ENCODE measurements at regions not wholly inside any gene's neighbourhood (a gene's known extent, or its start where the extent isn't known, plus 50 kb on each side); places are given as distances from the start of the nearest gene placed in this dataset.
A peak's percentile ranks its signal among the peaks of the same experiment; 100 is the strongest.

DNA sequence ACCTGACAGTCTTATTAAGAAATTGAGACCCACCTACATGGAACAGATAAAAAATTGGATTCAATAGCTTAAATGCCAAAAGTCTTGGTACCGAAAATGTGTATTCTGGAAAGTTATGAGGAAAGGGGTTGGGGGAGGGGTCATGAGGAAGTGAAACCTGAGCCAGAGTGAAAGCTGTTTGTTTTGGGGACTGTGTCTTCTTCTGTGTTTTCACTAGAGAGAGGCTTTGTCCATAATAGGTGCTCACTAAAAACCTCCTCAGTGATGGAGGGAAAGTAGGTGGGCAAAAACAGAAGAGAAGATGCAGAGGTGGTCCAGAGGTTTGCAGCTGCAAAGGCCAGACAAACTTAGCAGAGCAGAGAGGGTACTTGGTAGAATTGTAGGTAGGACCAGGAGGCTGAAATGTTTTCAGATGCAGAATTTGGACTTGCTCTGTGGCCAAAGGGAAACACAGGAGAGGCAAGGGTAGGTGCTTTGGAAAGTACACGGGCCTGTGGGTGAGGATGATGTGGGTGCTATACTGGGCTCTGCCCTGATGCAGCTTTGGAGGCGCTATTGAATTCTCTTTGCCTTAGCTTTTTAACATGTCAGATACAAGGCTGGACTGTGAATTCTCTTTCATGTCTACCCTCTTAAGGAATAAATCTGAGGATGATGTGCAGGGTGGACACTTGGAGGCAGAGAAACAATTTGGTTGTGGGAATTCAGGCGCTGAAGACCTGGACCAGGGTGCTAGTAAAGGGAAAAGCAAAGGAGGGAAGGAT is 254.6 kb downstream of the PTEN start:
- TF ChIP-seq CTCF (conservative IDR thresholded peaks at IDR 0.05; ENCODE audit: low read depth, low read length) (peak; percentile 46), EZH2 (IDR thresholded peaks at IDR 0.05; ENCODE audit: borderline replicate concordance, low read depth, low read length, poor library complexity, severe bottlenecking) (no peak)

Data from A673 (cell line).